Heart left ventricle (tissue), 16 donors: ENCODE measurements at regions not wholly inside any gene's neighbourhood (a gene's known extent, or its start where the extent isn't known, plus 50 kb on each side); places are given as distances from the start of the nearest gene placed in this dataset.

Source experiments
- ATAC-seq, 4 donors: fragments of 200-7000 bp; cut with Tn5 transposase; one replicate each; pipeline ENCODE4 v1.9.1; 2020 to 2022; ENCODE audit warnings: moderate library complexity in 4 of 4, mild to moderate bottlenecking in 3 of 4, moderate number of reproducible peaks in 1 of 4
- DNase-seq, 5 donors: peaks; one replicate each; pipeline ENCODE4 v3.0.0-alpha.2; 2020
- H3K27ac ChIP-seq, 12 donors: fragments of 200-600 bp; sonication (generic) in 4 of 12; one replicate each; pipeline versions ENCODE4 v1.5.0 to v1.8.0; 2016 to 2022; ENCODE audit warnings: mild to moderate bottlenecking in 2 of 12
- H3K27me3 ChIP-seq, 9 donors: fragments of 200-600 bp; sonication (generic) in 2 of 9; one replicate each; pipeline versions ENCODE4 v1.5.1 to v1.8.0; 2016 to 2022; ENCODE audit warnings: mild to moderate bottlenecking in 3 of 9
- H3K36me3 ChIP-seq, 9 donors: fragments of 200-600 bp; sonication (generic) in 2 of 9; one replicate each; pipeline versions ENCODE4 v1.5.0 to v1.8.0; 2018 to 2022; ENCODE audit warnings: mild to moderate bottlenecking in 2 of 9
- H3K4me1 ChIP-seq, 12 donors: fragments of 200-600 bp; sonication (generic) in 4 of 12; one replicate each; pipeline versions ENCODE4 v1.5.0 to v1.8.0; 2016 to 2022; ENCODE audit warnings: mild to moderate bottlenecking in 3 of 12
- H3K4me3 ChIP-seq, 12 donors: fragments of 200-600 bp; sonication (generic) in 4 of 12; one replicate each; pipeline versions ENCODE4 v1.5.0 to v1.8.0; 2017 to 2022; ENCODE audit warnings: mild to moderate bottlenecking in 9 of 12, moderate library complexity in 4 of 12
- H3K9me3 ChIP-seq, 12 donors: fragments of 200-600 bp; sonication (generic) in 4 of 12; one replicate each; pipeline versions ENCODE4 v1.5.0 to v1.8.0; 2016 to 2022; ENCODE audit warnings: mild to moderate bottlenecking in 1 of 12
- POLR2A ChIP-seq, 2 donors: fragments of 450-650 bp; IDR thresholded peaks; one replicate each; pipeline ENCODE4 v1.6.1; 2017; ENCODE audit warnings: antibody characterized with exemption in 2 of 2, mild to moderate bottlenecking in 2 of 2, moderate library complexity in 2 of 2
- WGBS, 4 donors: extraction: QIAGEN DNeasy Blood & Tissue Kit in 2 of 4; methylation state at CpG; one replicate each; pipeline versions ENCODE4 v1.1.5 to v1.1.7; 2013 to 2018; 5-methylcytosine and 5-hydroxymethylcytosine counted together
- intact Hi-C, 10 donors: fragments of 100-400 bp; cut with DNase I; formaldehyde crosslinking; loops; one replicate each; pipeline versions ENCODE4 v1.11.1 to v1.14.2; 2022
- TF ChIP-seq, protein P1 (sequence below), 12 donors: fragments of 200-600 bp; sonication (generic) in 4 of 12; IDR thresholded peaks; one replicate each; pipeline versions ENCODE4 v1.5.0 to v1.8.0; 2018 to 2022; ENCODE audit warnings: antibody characterized with exemption in 12 of 12, mild to moderate bottlenecking in 5 of 12
- donor health status: ischemic (EF 13 %, LVEDD 7.1; RV severe dilation, severe dysfunction).
- donor health status: healthy with polysubstance abuse.
- donor health status: DM: no; HTN: yes; CAD: no.
- donor health status: DM: no; HTN: no; CAD: no.
- donor health status: ischemic (EF 25% LVEDD 6.9; RV normal size, moderate dysfunction).
- donor health status: ischemic (EF 25% LVEDD 5.7; RV mildly dilated, moderate dysfunction).
- donor health status: healthy.
- donor health status: DM: yes; HTN: yes; CAD: no.
- donor health status: ischemic (EF 35%, LVEDD 5.7; RV mildly dilated, moderate dysfunction).
- donor health status: nonischemic (EF 11% LVEDD 7.7; RV severe dilation, severe dysfunction).
- donor health status: DM: yes; HTN: yes; CAD: no.
- donor health status: PGD.
- donor health status: ischemic (EF 29% LVEDD 5.4; RV normal size, mild dysfunction).
- donor health status: nonischemic (EF 23%, LVEDD 6.1; RV moderate dilation, normal function).

DNA sequence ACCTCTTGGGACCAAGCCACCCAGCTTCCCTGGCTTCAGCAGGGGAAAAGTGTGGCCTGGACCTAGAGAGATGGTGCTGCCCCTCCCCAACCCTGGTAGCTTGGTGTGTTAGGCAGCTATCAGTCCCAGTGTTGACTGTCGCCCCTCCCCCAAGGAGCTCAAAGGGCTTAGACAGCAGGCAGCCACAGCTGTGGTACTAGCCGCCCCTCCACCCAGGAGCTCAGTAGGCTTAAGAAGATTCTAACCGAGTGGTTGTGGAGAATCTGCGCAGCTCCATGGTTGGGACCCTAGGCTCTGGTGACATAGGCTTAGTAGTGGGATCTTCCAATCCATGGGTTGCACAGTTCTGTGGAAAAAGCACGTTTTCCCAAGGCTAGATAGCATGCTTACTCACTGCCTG, 458.4 kb upstream of the LRRC4C start:
- Histone ChIP-seq H3K36me3 (no peaks in the 10 kb centered on the region), H3K27me3 (no peaks in the 10 kb centered on the region), H3K9me3 (peaks cover 0 to 37% (median 7%) of the 10 kb centered on the region in 12 donors), H3K4me3 (no peak overlapping the region), H3K27ac (no peak overlapping the region), H3K4me1 (no peaks in the 10 kb centered on the region)
- WGBS, 4 donors, result 65 to 78% (median 74%) methylated on average over 4 to 5 of the region's 5 CpGs
- no peak for TF ChIP-seq POLR2A (IDR thresholded peaks at IDR 0.05)
- TF ChIP-seq, protein P1, sequence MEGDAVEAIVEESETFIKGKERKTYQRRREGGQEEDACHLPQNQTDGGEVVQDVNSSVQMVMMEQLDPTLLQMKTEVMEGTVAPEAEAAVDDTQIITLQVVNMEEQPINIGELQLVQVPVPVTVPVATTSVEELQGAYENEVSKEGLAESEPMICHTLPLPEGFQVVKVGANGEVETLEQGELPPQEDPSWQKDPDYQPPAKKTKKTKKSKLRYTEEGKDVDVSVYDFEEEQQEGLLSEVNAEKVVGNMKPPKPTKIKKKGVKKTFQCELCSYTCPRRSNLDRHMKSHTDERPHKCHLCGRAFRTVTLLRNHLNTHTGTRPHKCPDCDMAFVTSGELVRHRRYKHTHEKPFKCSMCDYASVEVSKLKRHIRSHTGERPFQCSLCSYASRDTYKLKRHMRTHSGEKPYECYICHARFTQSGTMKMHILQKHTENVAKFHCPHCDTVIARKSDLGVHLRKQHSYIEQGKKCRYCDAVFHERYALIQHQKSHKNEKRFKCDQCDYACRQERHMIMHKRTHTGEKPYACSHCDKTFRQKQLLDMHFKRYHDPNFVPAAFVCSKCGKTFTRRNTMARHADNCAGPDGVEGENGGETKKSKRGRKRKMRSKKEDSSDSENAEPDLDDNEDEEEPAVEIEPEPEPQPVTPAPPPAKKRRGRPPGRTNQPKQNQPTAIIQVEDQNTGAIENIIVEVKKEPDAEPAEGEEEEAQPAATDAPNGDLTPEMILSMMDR (IDR thresholded peaks at IDR 0.05), result no peak
- no peak for DNase-seq
- no peak for ATAC-seq
- intact Hi-C loops, result no loop called here

GRCh38 chr11:41920374-41920773, 460.9 kb upstream of the LRRC4C start:
- DNase-seq (no peak), ATAC-seq (no peak)
- Histone ChIP-seq H3K4me1 (no peaks in the 10 kb centered on the region), H3K27ac (no peak overlapping the region), H3K36me3 (no peaks in the 10 kb centered on the region), H3K27me3 (no peaks in the 10 kb centered on the region), H3K4me3 (no peak overlapping the region), H3K9me3 (peaks cover 0 to 24% (median 2%) of the 10 kb centered on the region in 12 donors)
- intact Hi-C loops, result no loop called here
- no peak for TF ChIP-seq POLR2A (IDR thresholded peaks at IDR 0.05)
- TF ChIP-seq, protein P1 (IDR thresholded peaks at IDR 0.05), result no peak
- 44 to 51% (median 49%) methylated on average over 2 of the region's 2 CpGs for WGBS, 4 donors

GRCh38 chr11:41921746-41922390, 462.4 kb upstream of the LRRC4C start:
- H3K27me3 ChIP-seq, result no peaks in the 10 kb centered on the region
- no peak overlapping the region for H3K27ac ChIP-seq
- H3K4me3 ChIP-seq, result no peak overlapping the region
- DNase-seq, result no peak
- intact Hi-C loops, result no loop called here
- TF ChIP-seq, protein P1 (IDR thresholded peaks at IDR 0.05), result no peak
- no peak for TF ChIP-seq POLR2A (IDR thresholded peaks at IDR 0.05)
- no peaks in the 10 kb centered on the region for H3K4me1 ChIP-seq
- no peak for ATAC-seq
- H3K9me3 ChIP-seq, result peaks cover 0 to 19% (median 1%) of the 10 kb centered on the region in 12 donors
- H3K36me3 ChIP-seq, result no peaks in the 10 kb centered on the region
- 41 to 63% (median 50%) methylated on average over 2 of the region's 2 CpGs for WGBS, 4 donors

- intact Hi-C loops, result no loop called here
- Histone ChIP-seq H3K4me3 (no peak overlapping the region), H3K27me3 (no peaks in the 10 kb centered on the region), H3K27ac (no peak overlapping the region), H3K36me3 (no peaks in the 10 kb centered on the region), H3K9me3 (peaks cover 0 to 4% (median 0%) of the 10 kb centered on the region in 12 donors), H3K4me1 (no peaks in the 10 kb centered on the region)
- DNase-seq (no peak), ATAC-seq (no peak)
- TF ChIP-seq POLR2A (IDR thresholded peaks at IDR 0.05), result no peak
- TF ChIP-seq, protein P1 (IDR thresholded peaks at IDR 0.05), result no peak
- WGBS, 4 donors, result 69 to 76% (median 75%) methylated on average over 4 of the region's 4 CpGs
These were observed 466.9 kb upstream of the LRRC4C start for GRCh38 chr11:41926339-41926738.
